WTC11 (cell line): ENCODE measurements at regions not wholly inside any gene's neighbourhood (a gene's known extent, or its start where the extent isn't known, plus 50 kb on each side); places are given as distances from the start of the nearest gene placed in this dataset.
"Not testable (repeated sequence)": the region's sequence is repeated elsewhere in the genome, so short reads cannot be mapped to it uniquely, and the experiment has no call there.

ENCODE experiments used
- ATAC-seq: fragments of 200-7000 bp; cut with Tn5 transposase; 2 replicates; pipeline ENCODE4 v1.10.0; 2021; ENCODE audit warnings: mild to moderate bottlenecking, moderate library complexity
- CTCF ChIA-PET: fragments of 300-600 bp; sonication (Branson Sonifier 250); formaldehyde crosslinking; loops from one replicate; lab custom pipeline; 2021; ENCODE audit warnings: antibody characterized with exemption; lab: Charles Lee
- POLR2A ChIA-PET: fragments of 350-600 bp; sonication (Branson Sonifier 250); formaldehyde crosslinking; loops from one replicate; lab custom pipeline; 2021; ENCODE audit warnings: antibody characterized with exemption; lab: Charles Lee
- DNase-seq: peaks from one replicate; pipeline ENCODE4 v3.0.0; 2021; ENCODE audit warnings: low spot score
- H3K27ac Mint-ChIP-seq: 2 replicates; pipeline ENCODE4 v1.8.0; 2021; ENCODE audit warnings: mixed read lengths
- H3K27me3 Mint-ChIP-seq: 2 replicates; pipeline ENCODE4 v1.8.0; 2021; ENCODE audit warnings: low read depth, mild to moderate bottlenecking, moderate library complexity, mixed read lengths
- H3K36me3 Mint-ChIP-seq: 2 replicates; pipeline ENCODE4 v1.8.0; 2021; ENCODE audit warnings: mixed read lengths
- H3K4me1 Mint-ChIP-seq: 2 replicates; pipeline ENCODE4 v1.8.0; 2022; ENCODE audit warnings: mixed read lengths
- H3K4me3 Mint-ChIP-seq: 2 replicates; pipeline ENCODE4 v1.8.0; 2021; ENCODE audit warnings: mild to moderate bottlenecking, moderate library complexity, mixed read lengths
- H3K9me3 Mint-ChIP-seq: 2 replicates; pipeline ENCODE4 v1.8.0; 2021; ENCODE audit warnings: mixed read lengths
- AFF4 ChIP-seq: sonication (generic); formaldehyde crosslinking; IDR thresholded peaks from 2 replicates; pipeline ENCODE4 v1.8.1; 2023; ENCODE audit warnings: mild to moderate bottlenecking, missing genetic modification reagents, borderline replicate concordance
- ATF1 ChIP-seq: sonication (generic); formaldehyde crosslinking; IDR thresholded peaks from 2 replicates; pipeline ENCODE4 v1.8.1; 2023; ENCODE audit warnings: mild to moderate bottlenecking, moderate library complexity, missing genetic modification reagents
- ELF4 ChIP-seq: sonication (generic); formaldehyde crosslinking; IDR thresholded peaks from 2 replicates; pipeline ENCODE4 v1.8.1; 2022; ENCODE audit warnings: low read depth, mild to moderate bottlenecking, moderate library complexity, missing genetic modification reagents
- FOXK1 ChIP-seq: sonication (generic); formaldehyde crosslinking; IDR thresholded peaks from 2 replicates; pipeline ENCODE4 v1.8.0; 2022; ENCODE audit warnings: mild to moderate bottlenecking, moderate library complexity, missing genetic modification reagents
- FOXP1 ChIP-seq: sonication (generic); formaldehyde crosslinking; IDR thresholded peaks from 2 replicates; pipeline ENCODE4 v1.8.0; 2022; ENCODE audit warnings: missing genetic modification reagents, mild to moderate bottlenecking, moderate library complexity, borderline replicate concordance
- GRHL2 ChIP-seq: fragments of 250-450 bp; sonication (Bioruptor Pico); IDR thresholded peaks from 2 replicates; pipeline ENCODE4 v1.8.0; 2022; ENCODE audit warnings: mild to moderate bottlenecking, moderate library complexity; ENCODE audit not compliant: insufficient replicate concordance, severe bottlenecking
- MLX ChIP-seq: sonication (generic); formaldehyde crosslinking; IDR thresholded peaks from 2 replicates; pipeline ENCODE4 v1.8.1; 2023; ENCODE audit warnings: mild to moderate bottlenecking, missing genetic modification reagents, moderate library complexity
- MXD4 ChIP-seq: fragments of 250-450 bp; sonication (Bioruptor Pico); IDR thresholded peaks from 2 replicates; pipeline ENCODE4 v1.8.0; 2021; ENCODE audit warnings: mild to moderate bottlenecking, moderate library complexity, borderline replicate concordance
- MYBL2 ChIP-seq: sonication (generic); formaldehyde crosslinking; IDR thresholded peaks from 2 replicates; pipeline ENCODE4 v1.8.1; 2023; ENCODE audit warnings: mild to moderate bottlenecking, moderate library complexity, missing genetic modification reagents
- NFATC4 ChIP-seq: fragments of 250-450 bp; sonication (Bioruptor Pico); IDR thresholded peaks from 2 replicates; pipeline ENCODE4 v1.9.0; 2021; ENCODE audit warnings: mild to moderate bottlenecking
- NFYB ChIP-seq: sonication (generic); formaldehyde crosslinking; conservative IDR thresholded peaks from 2 replicates; pipeline ENCODE4 v1.8.0; 2022; ENCODE audit warnings: low read depth, missing genetic modification reagents
- PRDM15 ChIP-seq: sonication (generic); formaldehyde crosslinking; IDR thresholded peaks from 2 replicates; pipeline ENCODE4 v1.8.0; 2022; ENCODE audit warnings: missing genetic modification reagents
- PRRX2 ChIP-seq: fragments of 250-450 bp; sonication (Bioruptor Pico); IDR thresholded peaks from 2 replicates; pipeline ENCODE4 v1.8.0; 2021; ENCODE audit warnings: mild to moderate bottlenecking
- RELA ChIP-seq: sonication (generic); formaldehyde crosslinking; IDR thresholded peaks from 2 replicates; pipeline ENCODE4 v1.8.1; 2022; ENCODE audit warnings: missing genetic modification reagents, mild to moderate bottlenecking, borderline replicate concordance
- RORB ChIP-seq: fragments of 250-450 bp; sonication (Bioruptor Pico); IDR thresholded peaks from 2 replicates; pipeline ENCODE4 v1.9.0; 2021; ENCODE audit warnings: mild to moderate bottlenecking
- SMAD4 ChIP-seq: sonication (generic); formaldehyde crosslinking; IDR thresholded peaks from 2 replicates; pipeline ENCODE4 v1.8.0; 2022; ENCODE audit warnings: mild to moderate bottlenecking, missing genetic modification reagents
- SOX15 ChIP-seq: fragments of 250-450 bp; sonication (Bioruptor Pico); IDR thresholded peaks from 2 replicates; pipeline ENCODE4 v1.9.0; 2021; ENCODE audit warnings: mild to moderate bottlenecking
- TEAD1 ChIP-seq: sonication (generic); formaldehyde crosslinking; IDR thresholded peaks from 2 replicates; pipeline ENCODE4 v1.8.0; 2022; ENCODE audit warnings: mild to moderate bottlenecking, missing genetic modification reagents
- ZMAT4 ChIP-seq: fragments of 250-450 bp; sonication (Bioruptor Pico); IDR thresholded peaks from 2 replicates; pipeline ENCODE4 v1.9.0; 2021; ENCODE audit warnings: mild to moderate bottlenecking
- ZNF219 ChIP-seq: sonication (generic); formaldehyde crosslinking; IDR thresholded peaks from 2 replicates; pipeline ENCODE4 v1.8.0; 2023; ENCODE audit warnings: missing genetic modification reagents, mild to moderate bottlenecking, borderline replicate concordance
- ZNF396 ChIP-seq: fragments of 250-450 bp; sonication (Bioruptor Pico); IDR thresholded peaks from 2 replicates; pipeline ENCODE4 v1.8.0; 2021; ENCODE audit warnings: mild to moderate bottlenecking, moderate library complexity, borderline replicate concordance
- ZNF671 ChIP-seq: fragments of 250-450 bp; sonication (Bioruptor Pico); IDR thresholded peaks from 2 replicates; pipeline ENCODE4 v1.8.0; 2021; ENCODE audit warnings: mild to moderate bottlenecking

GRCh38 chr7:69430384-69431021 is 167.8 kb upstream of the AUTS2 start (continued):
- TF ChIP-seq AFF4 (CRISPR knock-in tag) (no peak), PRRX2 (CRISPR knock-in tag) (no peak), PRDM15 (CRISPR knock-in tag) (no peak)

- no peak for ATAC-seq
- ChIA-PET POLR2A (interaction anchor here (0.5 kb wide), 1 partner anchor 254 kb away, joined by 3 read pairs; no protein-coding TSS in a partner anchor), CTCF (no interaction called here)
Observed at GRCh38 chr7:69431626-69432025, 166.6 kb upstream of the AUTS2 start.

GRCh38 chr7:69432276-69432675 is 166.0 kb upstream of the AUTS2 start:
- CTCF ChIA-PET, H3K27ac Mint-ChIP-seq, H3K4me3 Mint-ChIP-seq, DNase-seq, H3K36me3 Mint-ChIP-seq, ATAC-seq: not testable (repeated sequence)
- H3K4me1 Mint-ChIP-seq: peaks cover 15% of the 10 kb centered on the region
- H3K9me3 Mint-ChIP-seq: peaks cover 11% of the 10 kb centered on the region
- H3K27me3 Mint-ChIP-seq: peaks cover 36% of the 10 kb centered on the region
- POLR2A ChIA-PET: interaction anchor here (0.5 kb wide), 1 partner anchor 254 kb away, joined by 3 read pairs; no protein-coding TSS in a partner anchor

More at GRCh38 chr7:69431626-69432025, 166.6 kb upstream of the AUTS2 start:
- Mint-ChIP-seq H3K27me3 (peaks cover 32% of the 10 kb centered on the region), H3K9me3 (peaks cover 11% of the 10 kb centered on the region), H3K4me1 (peaks cover 15% of the 10 kb centered on the region), H3K36me3 (no peaks in the 10 kb centered on the region), H3K27ac (no peak overlapping the region), H3K4me3 (no peak overlapping the region)
- TF ChIP-seq RORB (no peak), MXD4 (no peak), MLX (CRISPR knock-in tag) (no peak), ZNF396 (CRISPR knock-in tag) (no peak), TEAD1 (CRISPR knock-in tag) (no peak), FOXK1 (CRISPR knock-in tag) (no peak), PRRX2 (CRISPR knock-in tag) (no peak), FOXP1 (no peak), ZNF219 (no peak), SMAD4 (CRISPR knock-in tag) (no peak), SOX15 (CRISPR knock-in tag) (no peak), ELF4 (CRISPR knock-in tag) (no peak), NFATC4 (no peak), RELA (CRISPR knock-in tag) (no peak), MYBL2 (CRISPR knock-in tag) (no peak), ZNF671 (CRISPR knock-in tag) (no peak), ZMAT4 (CRISPR knock-in tag) (no peak), NFYB (CRISPR knock-in tag) (no peak), ATF1 (CRISPR knock-in tag) (no peak), GRHL2 (CRISPR knock-in tag) (no peak)
- DNase-seq: no peak
